Stimulated activated memory B cell treated with anti-CD40 and anti-IgM and Interleukin-4, amounts not matched to agents 10 μg/mL and 1 μg/mL and 100 μg/mL, for 72 hours (primary cell): ENCODE measurements at regions not wholly inside any gene's neighbourhood (a gene's known extent, or its start where the extent isn't known, plus 50 kb on each side); places are given as distances from the start of the nearest gene placed in this dataset.
"Not testable (repeated sequence)": the region's sequence is repeated elsewhere in the genome, so short reads cannot be mapped to it uniquely, and the experiment has no call there.

ENCODE experiments used
- ATAC-seq: fragments of 150-1000 bp; cut with Tn5 transposase; 2 replicates; pipeline ENCODE4 v1.10.0; 2021
- H3K27ac Mint-ChIP-seq: one replicate; pipeline ENCODE4 v1.8.0; 2022; ENCODE audit warnings: mild to moderate bottlenecking, mixed read lengths
- H3K27me3 Mint-ChIP-seq: one replicate; pipeline ENCODE4 v1.8.0; 2022; ENCODE audit warnings: mixed read lengths
- H3K36me3 Mint-ChIP-seq: one replicate; pipeline ENCODE4 v1.8.0; 2022; ENCODE audit warnings: mixed read lengths
- H3K4me1 Mint-ChIP-seq: one replicate; pipeline ENCODE4 v1.8.0; 2022; ENCODE audit warnings: mixed read lengths
- H3K4me3 Mint-ChIP-seq: one replicate; pipeline ENCODE4 v1.8.0; 2022; ENCODE audit warnings: mild to moderate bottlenecking, moderate library complexity, mixed read lengths
- H3K9me3 Mint-ChIP-seq: one replicate; pipeline ENCODE4 v1.8.0; 2022; ENCODE audit warnings: mixed read lengths

- Mint-ChIP-seq H3K4me1 (no peaks in the 10 kb centered on the region), H3K4me3 (no peak overlapping the region), H3K27me3 (no peaks in the 10 kb centered on the region), H3K27ac (no peak overlapping the region), H3K9me3 (peaks cover 2% of the 10 kb centered on the region), H3K36me3 (no peaks in the 10 kb centered on the region)
- no peak for ATAC-seq
Observed at GRCh38 chr4:126633306-126633705, 999.5 kb upstream of the INTU start.

GRCh38 chr4:126637706-126638105 is 995.1 kb upstream of the INTU start:
- Mint-ChIP-seq H3K9me3 (no peaks in the 10 kb centered on the region), H3K4me3 (no peak overlapping the region), H3K4me1 (no peaks in the 10 kb centered on the region), H3K36me3 (no peaks in the 10 kb centered on the region), H3K27ac (no peak overlapping the region), H3K27me3 (no peaks in the 10 kb centered on the region)
- no peak for ATAC-seq

- H3K9me3 Mint-ChIP-seq, result no peaks in the 10 kb centered on the region
- H3K27ac Mint-ChIP-seq, result no peak overlapping the region
- no peak for ATAC-seq
- H3K4me1 Mint-ChIP-seq, result no peaks in the 10 kb centered on the region
- no peaks in the 10 kb centered on the region for H3K36me3 Mint-ChIP-seq
- H3K4me3 Mint-ChIP-seq, result no peak overlapping the region
- no peaks in the 10 kb centered on the region for H3K27me3 Mint-ChIP-seq
Observed at GRCh38 chr4:126647320-126647719, 985.4 kb upstream of the INTU start.

- H3K4me3 Mint-ChIP-seq, result no peak overlapping the region
- no peaks in the 10 kb centered on the region for H3K36me3 Mint-ChIP-seq
- H3K4me1 Mint-ChIP-seq, result no peaks in the 10 kb centered on the region
- H3K27ac Mint-ChIP-seq, result no peak overlapping the region
- H3K9me3 Mint-ChIP-seq, result no peaks in the 10 kb centered on the region
- no peaks in the 10 kb centered on the region for H3K27me3 Mint-ChIP-seq
- ATAC-seq, result peak; percentile 31
Observed at GRCh38 chr4:126647756-126648397, 984.9 kb upstream of the INTU start.

GRCh38 chr4:126658411-126658810 is 974.3 kb upstream of the INTU start:
- Mint-ChIP-seq H3K27me3 (no peaks in the 10 kb centered on the region), H3K4me1 (no peaks in the 10 kb centered on the region), H3K27ac (no peak overlapping the region), H3K36me3 (no peaks in the 10 kb centered on the region), H3K4me3 (no peak overlapping the region), H3K9me3 (no peaks in the 10 kb centered on the region)
- no peak for ATAC-seq

GRCh38 chr4:126661194-126661593 is 971.6 kb upstream of the INTU start:
- Mint-ChIP-seq H3K4me3 (no peak overlapping the region), H3K36me3 (no peaks in the 10 kb centered on the region), H3K9me3 (no peaks in the 10 kb centered on the region), H3K27me3 (no peaks in the 10 kb centered on the region), H3K27ac (no peak overlapping the region), H3K4me1 (no peaks in the 10 kb centered on the region)
- ATAC-seq, result no peak

GRCh38 chr4:126664839-126665238 is 967.9 kb upstream of the INTU start:
- Mint-ChIP-seq H3K4me3 (no peak overlapping the region), H3K36me3 (no peaks in the 10 kb centered on the region), H3K27ac (no peak overlapping the region), H3K9me3 (no peaks in the 10 kb centered on the region), H3K27me3 (no peaks in the 10 kb centered on the region), H3K4me1 (no peaks in the 10 kb centered on the region)
- no peak for ATAC-seq

GRCh38 chr4:126670038-126670437 is 962.7 kb upstream of the INTU start:
- ATAC-seq, H3K27me3 Mint-ChIP-seq, H3K27ac Mint-ChIP-seq, H3K4me1 Mint-ChIP-seq, H3K9me3 Mint-ChIP-seq, H3K36me3 Mint-ChIP-seq, H3K4me3 Mint-ChIP-seq: not testable (repeated sequence)

- no peak overlapping the region for H3K4me3 Mint-ChIP-seq
- H3K27me3 Mint-ChIP-seq, result no peaks in the 10 kb centered on the region
- H3K9me3 Mint-ChIP-seq, result peaks cover 2% of the 10 kb centered on the region
- ATAC-seq, result no peak
- H3K27ac Mint-ChIP-seq, result no peak overlapping the region
- no peaks in the 10 kb centered on the region for H3K36me3 Mint-ChIP-seq
- no peaks in the 10 kb centered on the region for H3K4me1 Mint-ChIP-seq
Observed at GRCh38 chr4:126678618-126679017, 954.1 kb upstream of the INTU start.

- Mint-ChIP-seq H3K4me1 (no peaks in the 10 kb centered on the region), H3K4me3 (no peak overlapping the region)
- no peak for ATAC-seq
Observed at GRCh38 chr4:126679303-126679702, 953.5 kb upstream of the INTU start.

GRCh38 chr4:126682250-126682649 is 950.5 kb upstream of the INTU start:
- no peak for ATAC-seq
- no peaks in the 10 kb centered on the region for H3K9me3 Mint-ChIP-seq
- H3K27me3 Mint-ChIP-seq, result no peaks in the 10 kb centered on the region
- no peak overlapping the region for H3K27ac Mint-ChIP-seq
- H3K4me3 Mint-ChIP-seq, result no peak overlapping the region
- no peaks in the 10 kb centered on the region for H3K36me3 Mint-ChIP-seq
- H3K4me1 Mint-ChIP-seq, result no peaks in the 10 kb centered on the region

More at GRCh38 chr4:126679303-126679702, 953.5 kb upstream of the INTU start:
- H3K9me3 Mint-ChIP-seq, result no peaks in the 10 kb centered on the region
- no peaks in the 10 kb centered on the region for H3K36me3 Mint-ChIP-seq
- no peak overlapping the region for H3K27ac Mint-ChIP-seq
- no peaks in the 10 kb centered on the region for H3K27me3 Mint-ChIP-seq

GRCh38 chr4:126686491-126686890 is 946.3 kb upstream of the INTU start:
- Mint-ChIP-seq H3K4me3 (no peak overlapping the region), H3K4me1 (no peaks in the 10 kb centered on the region), H3K9me3 (no peaks in the 10 kb centered on the region), H3K27ac (no peak overlapping the region), H3K36me3 (no peaks in the 10 kb centered on the region), H3K27me3 (no peaks in the 10 kb centered on the region)
- no peak for ATAC-seq

- Mint-ChIP-seq H3K9me3 (no peaks in the 10 kb centered on the region), H3K27me3 (no peaks in the 10 kb centered on the region), H3K4me3 (no peak overlapping the region), H3K36me3 (no peaks in the 10 kb centered on the region), H3K27ac (no peak overlapping the region), H3K4me1 (no peaks in the 10 kb centered on the region)
- no peak for ATAC-seq
Observed at GRCh38 chr4:126687655-126688358, 945.0 kb upstream of the INTU start.

- H3K9me3 Mint-ChIP-seq, result no peaks in the 10 kb centered on the region
- no peaks in the 10 kb centered on the region for H3K36me3 Mint-ChIP-seq
- H3K27ac Mint-ChIP-seq, result no peak overlapping the region
- no peaks in the 10 kb centered on the region for H3K4me1 Mint-ChIP-seq
- H3K4me3 Mint-ChIP-seq, result no peak overlapping the region
- ATAC-seq, result no peak
- no peaks in the 10 kb centered on the region for H3K27me3 Mint-ChIP-seq
Observed at GRCh38 chr4:126691797-126692196, 941.0 kb upstream of the INTU start.

- peaks cover 3% of the 10 kb centered on the region for H3K9me3 Mint-ChIP-seq
- H3K27me3 Mint-ChIP-seq, result no peaks in the 10 kb centered on the region
- ATAC-seq, result no peak
- no peak overlapping the region for H3K4me3 Mint-ChIP-seq
- H3K36me3 Mint-ChIP-seq, result no peaks in the 10 kb centered on the region
- no peaks in the 10 kb centered on the region for H3K4me1 Mint-ChIP-seq
- no peak overlapping the region for H3K27ac Mint-ChIP-seq
Observed at GRCh38 chr4:126697748-126698147, 935.0 kb upstream of the INTU start.

- no peak overlapping the region for H3K27ac Mint-ChIP-seq
- peaks cover 3% of the 10 kb centered on the region for H3K9me3 Mint-ChIP-seq
- ATAC-seq, result no peak
- no peaks in the 10 kb centered on the region for H3K36me3 Mint-ChIP-seq
- no peaks in the 10 kb centered on the region for H3K27me3 Mint-ChIP-seq
- H3K4me3 Mint-ChIP-seq, result no peak overlapping the region
- no peaks in the 10 kb centered on the region for H3K4me1 Mint-ChIP-seq
Observed at GRCh38 chr4:126698224-126698623, 934.5 kb upstream of the INTU start.
